GM19463 (cell line): ENCODE measurements at regions not wholly inside any gene's neighbourhood (a gene's known extent, or its start where the extent isn't known, plus 50 kb on each side); places are given as distances from the start of the nearest gene placed in this dataset.
A peak's percentile ranks its signal among the peaks of the same experiment; 100 is the strongest.

Experiments
- ATAC-seq: cut with Tn5 transposase; IDR thresholded peaks from one replicate; pipeline ENCODE4 v1.9.1; 2021; ENCODE audit warnings: mild to moderate bottlenecking, moderate library complexity; ENCODE audit not compliant: unreplicated experiment

DNA sequence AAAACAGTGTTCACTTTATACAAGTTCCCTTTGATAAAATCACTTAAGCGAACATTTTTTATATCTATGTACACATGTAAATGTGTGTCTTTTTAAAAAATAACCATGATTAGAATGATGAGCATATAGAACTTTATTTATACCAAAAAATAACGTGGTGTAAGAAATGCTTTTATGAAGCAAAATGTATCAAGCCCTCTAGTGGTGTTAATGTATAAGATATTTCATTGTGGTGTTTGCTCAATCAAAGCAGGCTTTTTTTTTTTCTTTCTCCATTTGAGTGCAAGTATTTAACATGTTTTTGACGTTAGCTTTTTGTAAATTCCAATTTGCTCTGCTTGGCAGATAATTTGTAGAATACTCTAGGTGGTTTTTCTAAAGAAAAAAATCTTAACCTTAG lies 2092.4 kb upstream of the TENM3 start:
- ATAC-seq: no peak

DNA sequence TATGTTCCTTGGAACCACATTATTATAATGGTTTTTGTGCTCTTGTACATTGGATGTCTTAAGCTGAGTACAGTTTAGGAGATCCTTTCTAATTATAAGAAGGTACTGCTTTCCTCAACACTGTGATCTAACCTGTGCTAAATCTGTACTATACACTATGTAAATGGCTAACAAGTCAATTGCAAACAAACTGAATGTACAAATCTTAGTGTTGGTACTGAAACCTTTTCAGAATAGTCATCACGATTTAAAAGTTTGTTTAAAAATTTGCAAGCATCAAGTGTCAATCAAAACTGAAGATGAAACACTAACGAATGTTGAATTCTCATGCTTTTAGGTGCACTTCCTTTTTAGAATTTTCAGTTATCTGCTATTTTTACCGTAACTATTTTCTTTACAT lies 2090.4 kb upstream of the TENM3 start:
- ATAC-seq: no peak

DNA sequence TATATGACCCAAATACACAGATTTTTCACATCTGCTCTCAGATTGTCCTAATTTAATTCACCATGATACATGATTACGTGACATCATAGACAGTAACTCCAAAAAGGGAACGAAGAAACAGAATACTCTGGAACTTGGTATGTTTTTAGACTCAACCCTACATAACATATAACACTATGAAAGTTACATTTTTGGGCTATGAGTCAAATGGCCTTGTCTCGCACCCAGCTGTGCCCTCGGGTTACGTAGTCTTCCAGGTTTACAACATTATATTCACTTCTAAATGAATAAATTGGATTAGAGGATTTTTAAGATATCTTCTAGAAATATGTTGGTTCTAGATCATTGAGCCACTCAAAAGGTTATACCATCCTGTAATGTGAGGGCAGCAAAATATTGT lies 2089.6 kb upstream of the TENM3 start:
- no peak for ATAC-seq

DNA sequence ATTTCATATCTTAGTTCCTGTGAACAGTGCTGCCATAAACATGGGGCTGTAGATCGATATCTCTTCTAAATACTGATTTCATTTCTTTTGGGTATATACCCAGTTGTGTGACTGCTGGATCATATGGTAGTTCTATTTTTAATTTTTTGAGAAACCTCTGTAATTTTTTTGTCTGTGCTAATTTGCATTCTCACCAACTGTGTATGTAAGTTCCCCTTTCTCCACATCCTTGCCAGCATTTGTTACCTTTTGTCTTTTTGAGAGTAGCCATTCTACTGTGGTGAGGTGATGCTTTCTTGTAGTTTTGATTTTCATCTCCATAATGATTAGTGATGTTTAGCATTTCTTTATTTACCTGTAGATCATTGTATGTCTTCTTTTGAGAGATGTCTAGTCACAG lies 2086.5 kb upstream of the TENM3 start:
- ATAC-seq: no peak

DNA sequence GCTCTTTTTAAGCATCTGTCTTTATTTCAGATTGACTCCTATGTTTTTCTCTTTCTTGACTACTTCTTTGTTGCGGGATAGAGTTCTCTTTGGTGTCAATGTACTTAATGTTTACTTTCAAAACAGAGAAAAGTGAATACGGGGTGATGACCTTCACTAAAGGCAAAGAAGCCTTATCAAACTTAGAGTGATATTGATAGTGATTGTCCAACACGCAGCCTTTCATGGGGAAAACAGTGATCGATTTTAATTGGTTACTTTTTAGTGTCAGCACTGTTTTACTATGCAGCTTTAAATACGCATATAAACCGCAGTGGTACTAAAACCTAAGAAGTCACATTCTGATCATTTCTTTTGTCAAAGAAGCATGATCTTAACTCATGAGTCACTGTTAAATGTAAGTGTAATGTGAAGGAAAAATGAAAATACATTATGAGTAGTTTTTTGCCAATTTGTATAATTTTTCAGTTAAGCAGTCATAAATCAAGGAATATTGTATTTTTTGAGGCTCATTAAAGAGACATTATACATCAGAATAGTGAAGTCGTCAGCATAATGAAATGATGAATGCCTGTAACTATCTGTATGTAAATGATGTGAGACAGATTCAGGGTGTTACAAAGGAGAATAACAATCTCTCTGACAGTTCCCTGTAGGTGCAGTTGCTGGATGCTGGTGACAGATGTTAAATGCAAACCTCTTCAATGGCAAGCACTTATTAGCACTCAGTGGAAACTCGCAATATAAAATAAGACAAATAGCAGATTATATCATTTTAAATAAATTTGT lies 2082.8 kb upstream of the TENM3 start:
- no peak for ATAC-seq

DNA sequence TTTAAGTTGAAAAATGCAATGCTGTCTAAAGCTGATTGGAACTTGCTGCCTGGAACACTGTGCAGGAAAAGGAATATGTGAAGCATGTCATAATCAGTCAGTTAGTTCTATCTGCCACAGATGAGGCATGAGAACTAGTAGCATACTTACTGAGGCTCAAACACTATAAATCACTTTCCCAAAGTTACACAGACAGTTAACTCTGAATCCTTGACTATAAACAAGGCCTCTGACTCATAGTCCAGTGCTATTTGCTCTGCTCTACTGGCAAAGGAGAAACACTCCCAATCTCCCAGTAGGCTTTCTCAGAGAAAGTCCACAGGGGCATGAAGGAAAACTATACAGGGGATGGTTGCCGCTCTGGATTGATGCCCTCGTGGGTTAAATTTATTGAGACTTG lies 2078.4 kb upstream of the TENM3 start:
- no peak for ATAC-seq

DNA sequence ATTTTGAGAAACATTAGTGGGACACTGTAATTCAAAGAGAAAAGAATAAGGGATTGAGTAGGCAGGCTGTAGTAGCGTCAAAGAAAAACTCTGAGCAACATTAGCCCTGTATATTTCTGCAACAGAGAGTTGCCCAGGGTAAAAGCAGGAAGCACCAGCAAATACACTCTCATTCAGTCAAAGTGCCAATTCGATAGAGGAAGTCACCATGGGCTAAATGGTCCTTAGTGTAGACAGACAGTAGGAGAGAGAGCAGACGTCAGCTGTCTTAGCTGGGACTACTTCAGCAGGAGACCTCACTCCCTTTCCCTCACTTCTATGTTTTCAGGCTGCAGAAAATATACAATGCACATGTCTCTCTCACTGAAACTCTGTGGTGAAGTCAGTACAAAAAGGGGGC lies 2073.8 kb upstream of the TENM3 start:
- no peak for ATAC-seq

DNA sequence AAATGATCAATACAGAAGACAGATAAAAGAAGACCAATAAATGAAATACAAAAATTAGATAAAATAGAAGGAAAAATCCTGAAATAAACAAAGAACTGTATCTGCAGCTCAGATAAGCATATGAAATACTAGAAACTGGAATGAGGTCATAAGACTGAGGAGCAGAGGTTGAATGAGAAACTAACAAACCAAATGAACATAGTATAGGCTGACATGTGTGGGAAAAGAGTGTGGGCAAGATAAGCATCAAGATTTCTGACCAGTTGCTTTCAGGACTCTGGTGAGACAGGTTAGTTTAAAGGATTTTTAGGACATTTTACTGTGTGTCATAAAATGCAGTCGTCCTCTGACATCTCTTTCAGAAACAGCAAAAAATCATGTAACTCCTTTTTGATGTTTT lies 2073.2 kb upstream of the TENM3 start:
- ATAC-seq: no peak

DNA sequence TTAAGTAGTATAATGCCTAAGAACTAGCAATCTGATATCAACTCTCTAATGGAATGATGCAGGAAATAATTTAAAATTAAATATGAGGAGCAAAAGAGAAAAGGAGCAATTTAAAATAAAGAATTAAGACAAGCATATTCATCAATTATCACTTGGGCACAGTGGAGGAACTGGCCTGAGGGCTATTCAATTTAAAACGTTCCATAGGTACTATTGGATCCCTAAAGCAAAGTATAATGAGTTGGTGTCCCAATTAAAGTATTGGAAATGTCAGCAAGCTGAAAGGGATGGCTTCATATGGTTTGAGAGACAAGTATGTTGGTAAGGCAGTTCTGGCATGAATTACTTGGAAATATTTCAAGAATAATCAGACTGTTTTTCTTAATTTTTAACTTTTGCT lies 2064.1 kb upstream of the TENM3 start:
- ATAC-seq: no peak

DNA sequence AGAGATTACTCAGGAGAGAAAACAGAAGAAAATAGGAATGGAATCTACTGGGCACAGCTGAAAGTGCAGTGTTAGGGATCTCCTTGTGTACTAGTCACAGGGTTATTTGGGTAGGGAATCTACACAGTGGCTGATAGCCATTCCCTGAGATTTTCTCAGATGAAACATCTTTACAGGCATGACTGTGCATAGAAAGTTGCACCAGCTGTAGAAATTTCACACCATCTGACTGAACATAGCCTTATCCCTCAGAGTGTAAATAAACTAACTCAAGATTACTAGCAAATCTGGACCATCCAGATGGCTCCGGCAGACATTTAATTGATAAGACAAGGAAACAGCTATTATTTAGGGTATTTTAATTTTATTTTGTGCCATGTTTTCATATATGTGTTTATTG lies 2053.5 kb upstream of the TENM3 start:
- no peak for ATAC-seq

DNA sequence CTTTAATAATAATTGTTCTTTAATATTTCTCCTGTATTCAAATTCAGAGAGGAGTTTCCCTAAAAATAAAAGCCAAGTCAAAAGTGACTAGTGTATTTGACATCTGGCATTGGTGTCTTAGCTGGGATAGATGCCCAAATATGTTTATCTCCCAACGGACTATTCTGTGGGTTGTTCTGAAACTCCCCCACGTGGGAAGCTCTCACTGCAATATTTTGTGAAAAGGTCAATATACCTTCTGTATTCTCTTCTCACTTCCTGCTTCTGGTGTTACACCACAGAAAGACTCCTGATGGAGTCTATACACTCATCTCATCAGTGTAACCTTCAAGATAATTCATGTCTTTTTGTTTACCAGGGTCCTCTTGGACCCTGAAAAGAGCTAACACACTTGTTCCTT lies 2052.8 kb upstream of the TENM3 start:
- ATAC-seq: peak; percentile 70

DNA sequence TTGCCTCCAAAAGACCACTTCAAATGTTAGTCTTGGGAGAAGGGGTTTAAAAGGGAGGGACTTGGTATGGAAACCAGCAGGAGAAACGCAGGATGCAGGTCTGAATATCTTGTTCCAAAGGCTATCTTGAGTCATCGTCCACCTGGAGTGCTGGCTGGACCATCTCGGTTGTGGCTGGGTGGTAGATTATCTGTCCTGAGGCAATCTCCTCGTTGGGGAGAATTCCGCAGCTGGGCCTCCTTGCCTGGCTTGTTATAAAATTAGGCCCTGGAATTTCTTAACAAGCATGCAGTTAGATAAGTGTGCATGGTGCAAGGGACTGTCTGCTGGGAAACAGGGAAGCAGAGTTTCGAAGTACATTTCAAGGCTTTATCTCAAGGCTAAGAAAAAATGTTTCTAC lies 2045.7 kb upstream of the TENM3 start:
- ATAC-seq: no peak

DNA sequence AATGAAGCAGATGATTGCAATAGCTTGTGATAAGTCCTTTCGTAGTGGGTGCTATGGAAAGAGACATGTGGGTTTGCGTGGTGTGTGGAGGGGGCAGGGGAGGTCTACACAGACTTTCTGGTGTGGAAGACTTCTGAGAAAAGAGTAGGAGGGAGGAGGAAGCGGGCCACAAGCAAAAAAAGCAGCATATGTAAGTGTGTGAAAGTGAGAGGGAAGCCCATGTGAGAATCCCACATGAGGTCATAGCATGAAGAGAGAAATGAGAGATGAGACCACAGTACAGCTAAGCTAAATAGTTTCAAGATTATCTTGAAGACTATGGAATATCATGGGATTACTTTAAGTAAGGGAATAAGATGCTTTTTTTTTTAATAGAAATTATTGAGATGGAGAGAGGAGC lies 2039.9 kb upstream of the TENM3 start:
- peak; percentile 93 for ATAC-seq

DNA sequence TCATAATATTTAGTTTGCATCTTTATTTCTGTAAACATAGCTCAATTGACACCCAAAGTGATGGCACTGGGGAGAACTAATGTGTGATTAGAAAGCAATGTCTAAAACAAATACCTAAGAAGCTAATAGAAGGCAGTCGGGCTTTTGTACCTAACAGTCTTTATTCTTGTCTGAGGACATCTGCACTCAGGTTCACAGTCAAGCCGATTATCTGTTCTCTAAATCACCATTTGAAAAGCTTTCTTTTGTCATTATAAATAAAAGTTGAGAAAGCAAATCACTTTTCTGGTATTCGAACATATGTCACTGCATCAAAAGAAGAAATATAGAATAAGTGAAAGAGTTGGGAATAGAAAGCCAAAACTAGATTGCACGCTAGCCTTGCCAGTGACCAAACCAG lies 2037.9 kb upstream of the TENM3 start:
- no peak for ATAC-seq

DNA sequence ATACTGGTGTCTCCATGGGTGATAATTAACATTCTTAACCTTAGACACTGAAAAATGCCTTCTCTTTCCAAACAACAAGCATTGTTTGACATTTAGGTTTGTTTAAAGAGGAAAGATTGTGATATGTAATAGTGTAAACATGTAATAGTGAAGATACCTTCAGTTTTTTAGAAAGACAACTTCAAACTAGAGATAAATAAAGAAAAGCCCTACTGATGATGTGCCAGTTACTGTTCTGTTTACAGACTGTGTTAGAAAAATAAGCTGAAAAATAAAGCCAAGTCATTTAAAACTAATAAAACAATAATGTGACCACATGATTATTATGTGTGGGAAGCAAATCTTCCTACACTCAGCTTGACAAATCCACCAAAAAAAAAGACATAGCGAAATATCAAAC lies 2035.3 kb upstream of the TENM3 start:
- ATAC-seq: no peak

DNA sequence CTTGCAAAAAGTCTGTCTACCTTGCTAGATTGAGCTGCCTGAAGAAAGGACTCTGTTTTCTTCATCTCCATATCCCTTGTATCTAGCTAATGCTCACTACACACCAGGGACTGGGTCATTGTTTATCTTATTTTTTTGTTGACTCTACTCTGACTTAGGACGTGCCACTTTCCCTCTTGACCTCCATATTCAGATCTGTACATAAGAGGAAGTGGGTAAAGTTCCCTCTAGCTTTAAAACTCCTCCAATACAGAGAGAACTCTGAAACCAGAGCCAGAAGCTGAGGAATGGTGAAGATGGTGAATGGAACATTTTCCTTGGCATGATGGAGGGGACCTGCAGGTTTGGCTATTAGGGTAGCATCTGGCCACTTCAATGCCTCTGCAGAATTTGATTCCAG lies 2026.1 kb upstream of the TENM3 start:
- ATAC-seq: no peak

DNA sequence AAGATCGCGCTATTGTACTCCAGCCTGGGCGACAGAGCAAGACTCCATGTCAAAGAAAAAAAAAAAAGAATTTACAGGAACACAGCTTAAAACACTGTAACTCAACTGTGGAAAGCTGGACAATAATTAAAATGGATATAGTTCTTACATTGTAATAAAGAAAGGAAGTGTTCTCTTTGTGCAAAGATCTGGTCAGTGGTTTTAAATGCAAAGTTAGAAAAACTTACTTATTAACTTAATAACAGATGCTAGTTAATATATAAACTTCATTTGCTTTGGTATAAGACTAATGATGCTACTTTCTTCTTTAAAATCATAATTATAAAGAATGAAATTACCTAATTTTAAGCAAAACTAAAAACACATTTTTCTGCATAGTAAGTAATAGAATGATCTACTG lies 2024.1 kb upstream of the TENM3 start:
- no peak for ATAC-seq

DNA sequence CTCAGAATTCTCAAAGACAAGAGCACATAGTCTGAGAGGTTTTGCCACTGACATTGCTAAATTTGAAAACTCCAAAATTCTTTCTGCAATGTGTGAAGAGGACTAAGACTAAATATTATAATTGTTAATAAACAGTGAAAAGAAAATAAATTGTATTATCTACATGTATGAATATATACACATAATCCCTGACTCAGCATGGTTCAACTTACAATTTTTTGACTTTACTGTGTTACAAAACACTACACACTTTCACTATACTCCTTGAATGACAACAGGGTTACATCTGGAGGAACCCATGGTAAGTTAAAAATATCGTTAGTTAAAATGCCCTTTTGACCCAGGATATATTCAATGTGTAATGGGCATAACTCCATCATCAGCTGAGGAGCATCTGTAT lies 2017.2 kb upstream of the TENM3 start:
- ATAC-seq: no peak

DNA sequence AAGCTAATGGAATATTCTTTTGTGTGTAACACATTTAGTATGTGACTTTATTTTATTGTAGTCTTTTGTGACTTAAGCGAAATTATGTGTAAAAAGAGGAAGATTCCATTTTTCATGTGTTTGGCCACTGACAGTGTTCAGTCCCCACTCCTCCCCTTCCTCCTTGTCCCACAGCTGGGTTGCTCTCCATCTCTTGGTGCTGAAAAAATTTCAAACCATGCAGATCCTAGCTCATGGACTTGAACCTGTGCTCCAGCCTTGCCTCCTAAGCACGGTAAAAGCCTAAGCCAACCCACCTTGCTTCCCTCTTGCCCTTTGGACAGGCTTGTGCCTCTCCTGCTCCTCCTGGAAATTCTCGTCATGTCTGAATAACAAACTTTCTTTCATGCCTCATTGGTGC lies 2008.5 kb upstream of the TENM3 start:
- no peak for ATAC-seq

DNA sequence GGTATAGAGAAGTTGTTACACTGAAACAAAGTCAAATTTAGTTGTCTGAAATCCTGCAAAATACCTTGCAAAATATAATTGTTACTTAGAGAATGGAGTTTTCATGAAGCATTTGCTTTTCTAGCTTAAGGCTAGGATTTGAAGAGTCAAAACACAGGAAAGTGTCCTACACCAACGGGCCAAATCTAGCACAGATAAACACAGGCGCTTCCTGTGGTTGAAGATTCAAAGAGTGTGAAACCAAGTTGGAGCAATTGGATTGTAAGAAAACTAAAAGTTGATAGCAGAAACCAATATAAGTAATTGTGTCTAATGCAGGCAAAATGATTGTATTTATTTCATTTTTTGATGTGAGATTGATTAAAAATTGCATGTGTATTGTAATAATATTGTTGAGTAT lies 2002.5 kb upstream of the TENM3 start:
- no peak for ATAC-seq

DNA sequence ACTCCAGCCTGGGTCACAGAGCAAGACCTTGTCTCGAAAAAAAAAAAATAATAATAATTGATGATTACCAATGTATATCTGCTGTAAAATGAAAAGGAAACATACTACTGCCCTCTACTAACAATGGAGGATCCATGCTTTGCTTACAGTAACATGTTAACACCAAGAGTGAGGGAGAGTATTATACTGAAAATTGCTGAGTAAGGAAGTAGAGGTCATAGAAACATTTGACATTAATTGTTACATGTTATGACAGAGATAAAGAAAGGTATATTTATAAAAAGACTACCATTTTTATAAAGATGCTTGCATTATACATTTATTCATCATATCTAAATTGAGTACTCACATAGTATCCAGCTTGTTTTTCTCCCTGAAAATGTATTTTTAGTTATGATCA lies 1989.8 kb upstream of the TENM3 start:
- ATAC-seq: no peak

DNA sequence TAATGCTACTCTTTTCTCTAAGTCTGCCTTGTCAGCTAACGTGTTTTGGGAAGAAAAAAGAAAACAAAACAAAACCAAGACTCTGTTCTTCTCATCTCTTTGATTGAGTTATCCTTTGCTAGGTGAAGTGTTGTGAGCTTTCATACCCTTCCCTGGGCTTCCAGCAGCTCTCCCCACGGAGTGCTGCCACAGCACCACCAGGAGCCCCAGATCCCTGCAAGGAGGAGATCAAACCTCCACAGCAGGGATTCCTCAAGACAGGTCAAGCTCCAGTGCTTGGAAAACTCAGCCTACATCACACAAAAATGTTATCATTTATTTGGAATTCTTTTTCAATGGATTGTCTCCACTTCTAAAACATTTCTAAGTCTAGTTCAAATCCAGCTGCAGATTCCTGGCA lies 1981.9 kb upstream of the TENM3 start:
- ATAC-seq: no peak

DNA sequence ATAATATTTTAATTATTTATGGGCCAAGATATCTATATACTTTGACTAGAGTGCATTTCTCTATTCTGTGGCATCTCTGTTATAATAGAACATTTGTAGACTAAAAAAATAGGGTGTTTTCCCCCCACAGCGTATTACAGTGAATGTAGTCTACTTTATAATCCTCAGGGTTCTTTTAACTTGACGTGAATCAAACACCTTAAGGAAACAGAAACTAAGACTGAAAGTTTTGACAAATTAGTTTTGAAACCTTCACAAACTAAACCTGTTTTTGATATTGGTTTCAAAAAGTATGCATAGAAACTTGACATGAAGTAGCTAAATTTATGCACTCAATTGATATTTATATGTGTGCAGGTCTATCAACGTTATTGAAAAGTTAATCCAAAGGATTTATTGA lies 1963.1 kb upstream of the TENM3 start:
- ATAC-seq: peak; percentile 86
